Jurkat, Clone E6-1 (cell line): ENCODE measurements at regions not wholly inside any gene's neighbourhood (a gene's known extent, or its start where the extent isn't known, plus 50 kb on each side); places are given as distances from the start of the nearest gene placed in this dataset.
"Not testable (repeated sequence)": the region's sequence is repeated elsewhere in the genome, so short reads cannot be mapped to it uniquely, and the experiment has no call there.

Source experiments
- DNase-seq: peaks from one replicate; pipeline ENCODE4 v3.0.0-alpha.2; 2011; ENCODE audit warnings: low read depth, low spot score
- H3K4me3 ChIP-seq: 2 replicates; pipeline ENCODE4 v1.5.1; 2011; ENCODE audit warnings: mild to moderate bottlenecking, low read length, control low read depth, moderate library complexity

DNA sequence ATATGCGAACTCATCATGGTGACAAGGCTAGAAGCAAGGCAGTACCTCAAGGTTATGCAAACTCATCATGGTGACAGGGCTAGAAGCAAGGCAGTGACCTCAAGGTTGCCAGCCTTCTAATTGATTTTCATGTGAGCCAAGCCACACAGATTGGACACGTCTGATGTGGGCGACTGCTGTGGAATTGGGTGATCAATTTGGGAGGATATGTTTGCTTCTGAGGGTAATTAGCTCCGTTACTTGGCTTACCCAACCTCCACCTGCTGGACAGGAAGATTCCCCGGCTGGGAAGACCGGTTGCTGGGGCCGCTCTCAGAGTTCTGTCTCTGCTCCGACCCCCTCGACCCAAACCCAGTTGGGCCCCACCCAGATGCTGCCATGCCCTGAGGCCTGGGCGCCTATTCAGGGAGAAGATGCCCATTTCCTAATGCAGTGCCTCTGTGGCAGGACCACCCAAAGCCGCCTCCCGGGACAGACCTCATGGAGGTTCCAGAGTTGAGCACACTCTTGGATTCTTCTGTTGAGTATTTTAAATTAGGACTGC, 69.9 kb upstream of the SHANK2 start:
- DNase-seq = no peak

DNA sequence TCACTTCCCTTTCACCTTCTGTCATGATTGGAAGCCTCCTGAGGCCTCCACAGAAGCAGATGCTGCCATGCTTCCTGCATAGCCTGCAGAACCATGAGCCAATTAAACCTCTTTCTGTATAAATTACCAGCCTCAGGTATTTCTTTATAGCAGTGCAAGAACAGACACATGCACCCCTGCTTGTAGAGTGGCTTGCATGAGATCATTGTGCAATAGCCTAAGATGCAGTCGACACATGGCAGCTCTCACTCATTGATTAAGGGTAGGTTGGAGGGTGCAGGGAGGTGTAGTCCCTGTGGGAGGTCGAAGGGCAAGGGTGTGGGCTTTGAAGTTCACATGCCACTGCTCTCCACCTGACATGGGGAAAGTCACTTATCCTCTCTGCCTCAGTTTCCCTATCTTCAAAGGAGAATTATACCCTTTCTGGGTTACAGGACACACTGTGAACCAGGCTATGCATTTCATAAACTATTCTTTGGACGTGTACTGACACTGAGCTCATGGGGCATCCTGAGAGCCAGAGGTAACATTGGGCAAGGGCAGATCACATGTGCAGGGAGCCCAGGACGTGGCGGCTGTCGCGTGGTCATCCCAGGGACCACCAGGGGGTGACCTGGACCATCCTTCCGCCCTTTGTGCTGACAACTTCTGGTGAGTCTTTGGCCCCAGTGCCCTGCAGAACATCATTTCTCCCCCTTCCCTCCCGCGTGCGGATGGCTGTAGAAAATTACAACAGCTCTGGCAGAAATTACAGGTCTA, 69.2 kb upstream of the SHANK2 start:
- H3K4me3 ChIP-seq = no peak overlapping the region
- no peak for DNase-seq

More for the DNA sequence above, 69.9 kb upstream of the SHANK2 start:
- H3K4me3 ChIP-seq = no peak overlapping the region

DNA sequence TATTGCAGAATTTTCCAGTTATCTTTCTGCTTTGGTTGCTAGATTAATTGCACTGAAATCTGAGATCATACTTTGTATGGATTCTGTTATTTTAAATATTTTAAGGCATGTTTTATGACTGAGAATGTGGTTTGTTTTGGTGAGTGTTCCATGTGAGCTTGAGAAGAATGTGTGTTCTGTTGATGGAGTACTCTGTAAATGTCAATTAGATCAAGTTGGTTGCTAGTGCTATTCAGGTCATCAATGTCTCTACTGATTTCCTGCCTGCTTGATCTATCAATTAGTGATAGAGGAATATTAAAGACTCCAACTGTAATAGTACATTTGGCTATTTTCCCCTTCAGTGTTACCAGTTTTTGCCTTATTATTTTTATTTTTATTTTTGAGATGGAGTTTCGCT, 64.3 kb upstream of the SHANK2 start:
- DNase-seq = no peak
- no peak overlapping the region for H3K4me3 ChIP-seq

DNA sequence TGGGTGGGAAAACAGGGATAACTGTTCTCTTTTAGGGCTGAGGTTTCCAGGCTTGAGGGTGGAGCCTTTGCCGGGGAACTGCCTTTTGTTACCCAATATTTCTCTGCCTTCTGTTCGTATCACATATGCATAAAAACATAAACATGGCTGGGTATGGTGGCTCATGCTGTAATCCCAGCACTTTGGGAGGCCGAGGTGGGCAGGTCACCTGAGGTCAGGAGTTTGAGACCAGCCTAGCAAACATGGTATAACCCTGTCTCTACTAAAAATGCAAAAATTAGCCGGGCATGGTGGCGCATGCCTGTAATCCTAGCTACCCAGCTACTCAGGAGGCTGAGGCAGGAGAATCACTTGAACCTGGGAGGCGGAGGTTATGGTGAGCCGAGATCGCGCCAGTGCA, 60.2 kb upstream of the SHANK2 start:
- not testable (repeated sequence) for H3K4me3 ChIP-seq, DNase-seq

DNA sequence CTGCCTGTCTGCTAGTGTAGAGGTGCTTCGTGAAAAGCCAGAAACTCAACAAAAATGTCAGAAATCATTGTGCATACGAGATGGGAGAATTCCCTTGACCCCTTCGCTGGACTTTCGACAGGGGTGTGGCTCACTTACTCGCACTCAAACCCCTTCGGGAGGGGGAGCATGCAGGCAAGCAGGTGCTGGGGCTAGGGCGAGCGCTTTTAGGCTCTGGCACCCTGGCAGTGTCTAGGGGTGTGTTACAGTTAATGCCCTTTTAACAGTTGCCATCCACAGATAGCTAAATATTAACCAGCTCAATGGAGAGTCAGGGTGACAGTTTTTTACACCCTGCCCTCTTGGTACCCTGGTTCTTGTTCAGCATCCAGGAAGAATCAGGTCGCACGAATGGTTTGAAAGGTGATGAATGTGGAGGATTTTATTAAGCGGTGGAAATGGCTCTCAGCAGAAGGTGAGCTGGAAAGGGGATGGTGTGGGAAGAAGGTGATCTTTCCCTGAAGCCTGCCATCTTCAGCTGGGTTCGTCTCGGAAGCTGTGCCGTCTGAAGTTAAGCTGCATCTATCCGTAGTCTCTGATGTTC, 59.6 kb upstream of the SHANK2 start:
- no peak for DNase-seq
- H3K4me3 ChIP-seq = no peak overlapping the region

DNA sequence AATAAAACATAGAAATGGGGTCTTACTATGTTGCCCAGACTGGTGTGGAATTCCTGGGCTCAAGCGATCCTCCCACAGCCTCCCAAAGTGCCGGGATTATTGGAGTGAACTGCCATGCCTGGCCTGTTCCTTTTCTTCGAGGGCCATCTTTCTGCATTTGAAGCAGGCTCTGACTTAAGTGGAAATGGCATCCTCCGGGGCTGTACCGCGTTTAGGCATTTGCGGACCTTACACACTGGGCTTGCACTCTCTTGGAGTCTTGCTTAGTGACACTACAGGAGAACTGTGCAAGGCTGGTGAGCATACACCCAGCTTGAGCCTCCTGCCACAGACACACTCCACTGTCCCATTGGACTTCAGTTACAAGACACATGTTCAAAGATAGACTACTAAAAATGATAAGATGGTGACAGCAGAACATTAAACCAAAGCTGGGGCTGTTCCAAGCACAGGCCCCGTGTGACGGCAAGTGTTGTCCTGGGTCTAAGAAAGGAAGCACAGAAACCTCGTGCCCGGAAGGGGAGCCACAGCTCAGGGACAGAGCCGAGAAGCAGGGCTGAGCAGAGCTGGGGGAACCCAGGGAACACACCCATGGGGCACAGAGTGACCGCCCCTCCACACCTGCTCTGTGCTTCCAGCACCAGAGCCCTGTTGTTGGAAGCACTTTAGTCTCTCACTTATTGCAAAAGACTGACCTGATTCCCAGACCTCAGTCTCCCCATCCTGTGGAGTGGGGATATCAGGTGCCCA, 59.0 kb upstream of the SHANK2 start:
- H3K4me3 ChIP-seq = no peak overlapping the region

DNA sequence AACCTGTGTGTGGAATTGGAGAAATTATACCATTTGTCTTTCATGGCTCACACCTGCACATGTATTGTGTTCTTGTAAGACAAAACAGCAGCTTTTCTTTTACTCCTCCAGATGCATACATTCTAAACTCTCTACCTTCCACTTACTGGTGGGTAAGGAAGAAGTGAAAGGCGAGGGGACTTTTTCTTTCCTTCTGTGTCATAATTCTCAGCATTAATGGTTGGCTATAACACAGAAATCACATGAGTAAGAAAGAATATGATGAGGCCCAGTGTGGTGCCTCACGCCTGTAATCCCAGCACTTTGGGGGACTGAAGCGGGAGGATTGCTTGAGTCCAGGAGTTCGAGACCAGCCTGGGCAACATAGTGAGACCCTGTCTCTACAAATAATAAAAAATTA, 57.8 kb upstream of the SHANK2 start:
- DNase-seq = no peak
- H3K4me3 ChIP-seq = no peak overlapping the region

More for the DNA sequence above, 59.0 kb upstream of the SHANK2 start:
- DNase-seq = no peak

DNA sequence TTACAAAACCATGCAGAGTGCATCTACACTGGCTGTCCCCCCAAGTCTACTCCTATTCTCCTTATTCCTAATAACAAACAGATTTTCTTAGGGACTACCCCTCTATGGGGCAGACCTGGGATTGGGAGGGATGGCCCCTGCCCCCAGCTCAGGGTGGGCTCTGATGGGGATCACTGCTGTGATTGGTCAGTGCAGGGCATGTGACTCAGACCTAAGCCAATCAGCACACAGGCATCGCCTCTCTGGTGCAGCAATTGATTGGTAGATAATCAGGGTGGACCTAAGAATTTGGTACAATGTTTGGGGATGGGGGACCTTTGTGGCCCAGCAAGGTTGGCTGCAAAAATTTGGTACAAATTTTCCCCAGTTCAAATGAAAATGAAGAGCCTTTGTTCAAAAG, 57.2 kb upstream of the SHANK2 start:
- DNase-seq = no peak
- H3K4me3 ChIP-seq = no peak overlapping the region

DNA sequence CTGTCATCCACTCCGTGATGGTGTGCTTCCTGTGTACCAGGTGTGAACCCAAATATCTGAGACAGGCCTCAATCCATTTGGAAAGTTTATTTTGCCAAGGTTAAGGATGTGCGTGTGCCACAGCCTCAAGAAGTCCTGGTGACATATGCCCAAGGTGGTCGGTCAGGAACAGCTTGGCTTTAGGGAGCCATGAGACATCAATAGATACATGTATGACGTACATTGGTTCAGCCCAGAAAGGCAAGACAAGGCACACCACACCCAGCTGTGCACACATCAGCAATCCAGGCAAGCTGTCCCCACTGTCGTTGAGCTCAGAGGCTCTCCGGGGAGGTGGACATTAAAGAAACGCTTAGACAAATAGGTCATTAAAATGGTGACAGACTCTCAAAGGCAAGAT, 56.8 kb upstream of the SHANK2 start:
- DNase-seq = no peak
- H3K4me3 ChIP-seq = no peak overlapping the region

DNA sequence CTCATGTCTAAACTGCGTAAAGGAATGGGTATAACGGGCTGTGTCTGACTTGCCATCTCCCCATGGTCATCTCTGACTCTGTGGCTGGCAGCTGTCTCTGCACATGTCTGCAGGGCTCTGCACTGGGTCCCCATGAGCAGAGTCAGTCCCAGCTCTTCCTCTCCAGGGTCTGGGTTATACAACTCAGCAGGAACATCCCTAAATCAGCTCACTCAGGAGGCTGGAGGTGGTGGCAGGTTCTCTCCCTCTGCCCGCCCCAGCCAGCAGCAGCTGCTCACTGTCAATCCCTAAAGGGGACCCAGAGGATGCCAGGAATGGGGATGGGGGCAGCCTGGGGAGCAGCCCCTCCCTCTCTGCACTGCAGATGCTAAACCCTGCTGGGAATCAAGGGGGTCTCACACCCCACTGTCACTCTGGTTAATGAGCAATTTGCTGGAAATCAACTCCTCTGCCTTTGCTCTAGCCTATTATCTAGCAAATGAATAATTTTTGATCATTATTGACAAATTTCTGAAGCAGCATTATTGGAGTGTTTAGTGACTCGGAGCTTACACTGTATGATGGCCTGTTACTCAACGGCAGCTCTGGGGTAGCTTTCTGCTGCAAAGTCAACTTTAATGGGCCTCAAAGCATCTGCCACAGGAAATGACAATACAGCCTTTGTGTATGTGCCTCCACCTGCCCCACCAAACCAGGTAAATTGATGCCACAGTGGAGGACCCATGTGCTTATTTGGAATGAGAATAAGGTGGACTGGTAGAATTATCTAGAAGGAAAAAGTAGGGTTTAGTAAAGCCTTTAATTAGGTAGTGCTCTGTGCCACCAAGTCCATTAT, 55.7 kb upstream of the SHANK2 start:
- DNase-seq = no peak
- H3K4me3 ChIP-seq = no peak overlapping the region

DNA sequence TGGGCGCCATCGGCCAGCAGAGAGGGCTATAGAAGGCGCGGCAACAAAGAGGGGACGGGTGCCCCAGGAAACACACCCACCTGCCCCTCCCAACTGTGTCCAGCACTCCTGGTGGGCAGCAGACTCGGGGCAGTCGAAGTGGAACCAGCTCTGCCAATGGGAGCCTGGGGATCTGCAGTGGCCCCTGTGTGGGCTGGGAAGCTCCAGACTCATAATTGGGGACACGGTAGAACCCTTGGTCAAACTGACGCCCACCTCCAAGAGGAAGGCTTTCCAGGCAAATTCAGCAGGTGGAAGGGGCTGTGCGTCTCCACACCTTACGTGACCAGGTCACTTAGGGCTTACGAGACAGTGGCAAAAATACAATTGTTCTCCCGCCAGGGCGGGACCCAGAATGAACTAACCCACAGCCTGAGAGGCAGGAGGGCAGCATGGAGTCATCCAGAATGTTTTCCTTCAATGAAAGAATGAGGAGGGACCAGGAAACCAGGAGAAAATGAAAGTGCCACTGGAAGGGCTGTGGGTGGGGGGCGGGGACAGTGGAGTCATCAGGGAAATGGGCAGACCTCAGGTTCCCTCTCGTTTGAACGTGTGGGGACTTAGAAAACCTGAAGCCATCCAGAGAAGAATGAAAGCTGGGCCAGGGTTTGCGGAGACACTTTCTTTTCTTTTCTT, 53.2 kb upstream of the SHANK2 start:
- DNase-seq = no peak
- H3K4me3 ChIP-seq = no peak overlapping the region

DNA sequence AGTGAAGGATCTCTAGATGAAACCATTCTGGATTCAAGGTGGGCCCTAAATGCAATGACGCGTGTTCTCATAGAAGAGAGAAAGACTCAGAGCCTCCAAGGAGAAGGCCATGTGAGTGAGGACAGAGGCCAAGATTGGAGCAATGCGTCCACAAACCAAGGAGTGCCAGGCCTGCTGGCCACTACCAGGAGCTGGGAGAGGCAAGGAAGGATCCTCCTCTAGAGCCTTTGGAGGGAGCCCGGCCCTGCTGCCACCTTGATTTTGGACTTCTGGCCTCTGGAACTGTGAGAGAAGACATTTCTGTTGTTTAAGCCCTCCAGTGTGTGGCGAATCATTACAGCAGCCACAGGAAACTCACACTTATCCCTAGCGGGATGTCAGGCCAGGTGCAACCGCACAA, 52.7 kb upstream of the SHANK2 start:
- no peak for DNase-seq
- no peak overlapping the region for H3K4me3 ChIP-seq

DNA sequence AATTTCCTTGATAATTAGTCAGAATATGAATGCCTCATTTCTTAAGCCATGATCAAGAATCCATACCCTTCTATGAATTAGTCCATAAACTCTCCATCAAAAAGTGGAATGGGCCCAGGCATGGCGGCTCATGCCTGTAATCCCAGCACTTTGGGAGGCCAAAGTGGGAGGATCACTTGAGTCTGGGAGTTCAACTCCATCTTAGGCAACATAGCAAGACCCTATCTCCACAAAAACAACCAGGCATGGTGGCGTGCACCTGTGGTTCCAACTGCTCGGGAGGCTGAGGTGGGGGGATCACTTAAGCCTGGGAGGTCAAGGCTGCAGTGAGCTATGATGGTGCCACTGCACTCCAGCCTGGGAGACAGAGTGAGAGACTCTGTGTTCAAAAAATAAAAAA, 52.1 kb upstream of the SHANK2 start:
- no peak overlapping the region for H3K4me3 ChIP-seq
- no peak for DNase-seq

DNA sequence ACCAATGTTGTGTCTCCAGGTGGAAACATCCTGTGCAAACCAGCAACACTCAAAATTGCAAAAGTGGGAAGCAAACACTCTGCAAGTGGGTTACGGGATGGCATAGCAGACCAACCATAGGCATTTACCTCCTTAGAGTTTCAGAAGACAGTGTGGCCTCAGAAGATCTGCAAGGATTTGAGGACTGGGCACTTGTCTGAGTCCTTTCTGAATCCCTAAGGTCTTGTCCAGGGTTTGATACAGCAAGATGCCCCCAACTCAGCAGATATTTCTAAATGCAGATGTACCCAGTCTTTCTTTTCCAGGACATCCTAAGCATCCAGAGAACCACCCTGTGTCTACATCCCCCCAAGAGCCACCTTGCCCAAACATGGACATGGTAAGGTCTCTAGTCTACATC, 51.7 kb upstream of the SHANK2 start:
- no peak overlapping the region for H3K4me3 ChIP-seq
- DNase-seq = no peak

DNA sequence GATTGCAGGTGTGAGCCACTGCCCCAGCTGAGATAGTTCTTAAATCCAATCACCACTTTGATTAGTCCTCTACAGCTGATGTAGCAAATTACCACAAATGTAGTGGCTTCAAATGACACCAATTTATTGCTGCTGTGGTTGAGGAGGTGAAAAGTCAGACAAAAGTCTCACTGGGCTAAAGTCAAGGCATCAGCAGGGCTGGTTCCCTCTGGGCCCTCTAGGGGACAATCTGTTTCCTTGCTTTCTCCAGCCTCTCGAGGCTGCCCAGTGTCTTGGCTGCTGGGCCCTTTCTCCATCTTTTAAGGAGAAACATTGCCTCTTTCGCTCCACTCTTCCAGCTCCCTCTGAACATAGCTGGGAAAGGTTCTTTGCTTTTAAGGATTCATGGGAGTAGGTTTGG, 50.5 kb upstream of the SHANK2 start:
- H3K4me3 ChIP-seq = no peak overlapping the region
- DNase-seq = no peak

DNA sequence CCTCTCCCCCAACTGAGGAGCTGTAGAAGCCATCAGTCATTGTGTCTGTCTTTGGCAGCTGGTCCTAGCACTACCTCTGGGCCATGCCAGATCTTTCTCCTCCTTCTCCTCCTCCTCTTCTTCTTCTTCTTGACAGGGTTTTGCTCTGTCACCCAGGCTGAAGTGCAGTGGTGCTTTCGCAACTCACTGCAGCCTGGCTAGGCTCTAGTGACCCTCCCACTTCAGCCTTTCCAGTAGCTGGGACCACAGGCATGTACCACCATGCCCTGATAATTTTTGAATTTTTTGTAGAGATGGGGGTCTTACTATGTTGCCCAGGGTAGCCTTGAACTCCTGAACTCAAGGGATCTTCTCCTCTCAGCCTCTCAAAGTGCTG, 50.1 kb upstream of the SHANK2 start:
- DNase-seq = no peak
- no peak overlapping the region for H3K4me3 ChIP-seq
